ENCODE measurements at regions not wholly inside any gene's neighbourhood (a gene's known extent, or its start where the extent isn't known, plus 50 kb on each side); places are given as distances from the start of the nearest gene placed in this dataset.

DNA sequence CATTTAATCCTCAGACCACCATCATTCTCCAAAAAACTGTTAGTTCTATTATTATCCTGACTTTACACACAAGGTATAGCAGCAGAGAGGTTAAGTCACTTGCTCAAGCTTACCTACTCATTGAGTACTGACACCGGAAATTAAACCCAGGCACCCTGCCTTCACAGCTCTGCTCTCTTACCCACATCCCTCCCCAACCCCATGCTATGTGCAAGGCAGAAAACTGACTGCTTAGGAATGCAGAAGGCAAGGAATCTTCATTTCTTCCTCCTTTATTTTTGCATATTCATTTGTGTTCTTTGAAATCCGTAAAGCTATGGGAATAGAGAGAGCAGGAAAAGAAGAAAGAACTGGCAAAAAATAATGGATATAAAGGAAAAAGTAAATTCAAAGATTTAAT lies 261.8 kb downstream of the PAPSS1 start:
- Histone ChIP-seq H3K4me1 (no peaks in the 10 kb centered on the region), H3K27me3 (no peaks in the 10 kb centered on the region), H3K36me3 (no peaks in the 10 kb centered on the region), H3K4me3 (replicated peaks in 1 of 3) (no peak overlapping the region), H3K27ac (no peak overlapping the region), H3K9me3 (no peaks in the 10 kb centered on the region)
- TF ChIP-seq POLR2A (IDR thresholded peaks at IDR 0.05), result no peak
- TF ChIP-seq, protein P1, sequence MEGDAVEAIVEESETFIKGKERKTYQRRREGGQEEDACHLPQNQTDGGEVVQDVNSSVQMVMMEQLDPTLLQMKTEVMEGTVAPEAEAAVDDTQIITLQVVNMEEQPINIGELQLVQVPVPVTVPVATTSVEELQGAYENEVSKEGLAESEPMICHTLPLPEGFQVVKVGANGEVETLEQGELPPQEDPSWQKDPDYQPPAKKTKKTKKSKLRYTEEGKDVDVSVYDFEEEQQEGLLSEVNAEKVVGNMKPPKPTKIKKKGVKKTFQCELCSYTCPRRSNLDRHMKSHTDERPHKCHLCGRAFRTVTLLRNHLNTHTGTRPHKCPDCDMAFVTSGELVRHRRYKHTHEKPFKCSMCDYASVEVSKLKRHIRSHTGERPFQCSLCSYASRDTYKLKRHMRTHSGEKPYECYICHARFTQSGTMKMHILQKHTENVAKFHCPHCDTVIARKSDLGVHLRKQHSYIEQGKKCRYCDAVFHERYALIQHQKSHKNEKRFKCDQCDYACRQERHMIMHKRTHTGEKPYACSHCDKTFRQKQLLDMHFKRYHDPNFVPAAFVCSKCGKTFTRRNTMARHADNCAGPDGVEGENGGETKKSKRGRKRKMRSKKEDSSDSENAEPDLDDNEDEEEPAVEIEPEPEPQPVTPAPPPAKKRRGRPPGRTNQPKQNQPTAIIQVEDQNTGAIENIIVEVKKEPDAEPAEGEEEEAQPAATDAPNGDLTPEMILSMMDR (IDR thresholded peaks at IDR 0.05), result no peak
- 80 to 81% methylated on average over 2 of the region's 2 CpGs for WGBS, 2 donors
- DNase-seq, result no peak
- intact Hi-C loops (cut with DNase I), result no loop called here

DNA sequence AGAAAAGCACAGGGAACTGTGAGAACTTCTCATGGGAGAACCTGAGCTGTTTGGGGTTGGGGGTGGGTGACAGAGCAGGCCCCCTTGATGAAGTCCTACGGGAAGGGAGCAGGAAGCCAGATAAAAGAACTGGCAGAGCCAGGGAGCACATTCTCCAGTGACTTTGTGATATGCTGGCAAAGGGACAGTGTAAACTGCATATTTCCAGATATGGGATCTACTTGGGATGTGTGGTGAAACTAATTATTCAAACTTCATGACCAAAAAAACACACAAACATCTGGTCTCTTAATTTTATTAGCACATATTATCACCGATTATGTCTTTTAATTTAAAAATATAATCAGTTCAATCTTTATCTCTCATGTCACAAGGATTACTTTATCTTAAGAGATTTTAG lies 266.0 kb downstream of the PAPSS1 start:
- H3K27ac ChIP-seq, result no peak overlapping the region
- H3K9me3 ChIP-seq, result no peaks in the 10 kb centered on the region
- H3K4me3 ChIP-seq (replicated peaks in 1 of 3), result no peak overlapping the region
- H3K4me1 ChIP-seq, result no peaks in the 10 kb centered on the region
- intact Hi-C loops (cut with DNase I), result no loop called here
- H3K36me3 ChIP-seq, result no peaks in the 10 kb centered on the region
- TF ChIP-seq POLR2A (IDR thresholded peaks at IDR 0.05), result no peak
- TF ChIP-seq, protein P1 (IDR thresholded peaks at IDR 0.05), result no peak
- no peak for DNase-seq
- H3K27me3 ChIP-seq, result no peaks in the 10 kb centered on the region
- WGBS, 2 donors, result 63 to 66% methylated on average over 2 of the region's 2 CpGs

GRCh38 chr4:107452717-107453630 lies 267.1 kb downstream of the PAPSS1 start:
- TF ChIP-seq, protein P1 (IDR thresholded peaks at IDR 0.05), result no peak
- TF ChIP-seq POLR2A (IDR thresholded peaks at IDR 0.05), result no peak
- intact Hi-C loops (cut with DNase I), result no loop called here
- H3K4me1 ChIP-seq, result no peaks in the 10 kb centered on the region
- no peak overlapping the region for H3K27ac ChIP-seq
- no peaks in the 10 kb centered on the region for H3K36me3 ChIP-seq
- H3K9me3 ChIP-seq, result no peaks in the 10 kb centered on the region
- no peaks in the 10 kb centered on the region for H3K27me3 ChIP-seq
- no peak for DNase-seq
- H3K4me3 ChIP-seq (replicated peaks in 1 of 3), result no peak overlapping the region
- WGBS, 2 donors, result 60 to 64% methylated on average over 3 of the region's 3 CpGs

- intact Hi-C loops (cut with DNase I), result no loop called here
- 73 to 78% methylated on average over 4 of the region's 4 CpGs for WGBS, 2 donors
- Histone ChIP-seq H3K4me1 (no peaks in the 10 kb centered on the region), H3K4me3 (replicated peaks in 1 of 3) (no peak overlapping the region), H3K27ac (no peak overlapping the region), H3K9me3 (no peaks in the 10 kb centered on the region), H3K36me3 (no peaks in the 10 kb centered on the region), H3K27me3 (no peaks in the 10 kb centered on the region)
- DNase-seq, result no peak
- TF ChIP-seq, protein P1 (IDR thresholded peaks at IDR 0.05), result no peak
- TF ChIP-seq POLR2A (IDR thresholded peaks at IDR 0.05), result no peak
These were observed 270.2 kb downstream of the PAPSS1 start for GRCh38 chr4:107449611-107450369.
